DND-41 (cell line): ENCODE measurements at regions not wholly inside any gene's neighbourhood (a gene's known extent, or its start where the extent isn't known, plus 50 kb on each side); places are given as distances from the start of the nearest gene placed in this dataset.
A peak's percentile ranks its signal among the peaks of the same experiment; 100 is the strongest.

ENCODE experiments used
- ATAC-seq: fragments of 200-7000 bp; cut with Tn5 transposase; 3 replicates; pipeline ENCODE4 v1.9.1; 2021; ENCODE audit warnings: low read depth; ENCODE audit not compliant: insufficient read depth
- DNase-seq: peaks from one replicate; pipeline ENCODE4 v3.0.0-alpha.2; 2020
- H2AFZ ChIP-seq: 2 replicates; pipeline ENCODE4 v1.6.0; 2012; ENCODE audit warnings: low read depth, low read length
- H3K27ac ChIP-seq: 2 replicates; pipeline ENCODE4 v1.5.1; 2012; ENCODE audit warnings: low read length, inconsistent platforms
- H3K27me3 ChIP-seq: fragments of 200-600 bp; sonication (generic); 2 replicates; pipeline ENCODE4 v1.6.0; 2012; ENCODE audit warnings: low read length, mild to moderate bottlenecking, inconsistent platforms; ENCODE audit not compliant: insufficient read depth, poor library complexity
- H3K36me3 ChIP-seq: 2 replicates; pipeline ENCODE4 v1.5.1; 2012; ENCODE audit warnings: low read length, inconsistent platforms; ENCODE audit not compliant: insufficient read depth
- H3K4me1 ChIP-seq: 2 replicates; pipeline ENCODE4 v1.5.1; 2012; ENCODE audit warnings: mild to moderate bottlenecking, low read length; ENCODE audit not compliant: insufficient read depth
- H3K4me2 ChIP-seq: 2 replicates; pipeline ENCODE4 v1.6.0; 2012; ENCODE audit warnings: mild to moderate bottlenecking, moderate library complexity, low read length, inconsistent platforms; ENCODE audit not compliant: insufficient read depth
- H3K4me3 ChIP-seq, 2 experiments: fragments of 200-600 bp in 1 of 2; shearing (Covaris generic) in 1 of 2; 2 replicates each; pipeline ENCODE4 v1.5.1; 2012 to 2016; ENCODE audit warnings: inconsistent platforms in 2 of 2, low read length in 2 of 2, mild to moderate bottlenecking in 2 of 2, low read depth in 1 of 2, moderate library complexity in 1 of 2
- H3K79me2 ChIP-seq: 2 replicates; pipeline ENCODE4 v1.6.0; 2012; ENCODE audit warnings: low read length, inconsistent platforms; ENCODE audit not compliant: insufficient read depth
- H3K9ac ChIP-seq: 2 replicates; pipeline ENCODE4 v1.6.0; 2012; ENCODE audit warnings: low read depth, mild to moderate bottlenecking, inconsistent platforms, low read length, moderate library complexity
- H3K9me3 ChIP-seq: 2 replicates; pipeline ENCODE4 v1.5.1; 2012; ENCODE audit warnings: low read length, moderate library complexity, mild to moderate bottlenecking, inconsistent platforms; ENCODE audit not compliant: insufficient read depth, severe bottlenecking
- H4K20me1 ChIP-seq: 2 replicates; pipeline ENCODE4 v1.6.0; 2012; ENCODE audit warnings: low read length; ENCODE audit not compliant: insufficient read depth
- CTCF ChIP-seq: IDR thresholded peaks from 2 replicates; pipeline ENCODE4 v1.5.1; 2012; ENCODE audit warnings: borderline replicate concordance, low read length, moderate library complexity, mild to moderate bottlenecking; ENCODE audit not compliant: poor library complexity, severe bottlenecking; ENCODE audit errors: extremely low read depth
- EZH2 ChIP-seq: IDR thresholded peaks from 3 replicates; pipeline ENCODE4 v1.6.1; 2012; ENCODE audit warnings: borderline replicate concordance, low read depth, mild to moderate bottlenecking, moderate library complexity, low read length, inconsistent platforms; ENCODE audit not compliant: severe bottlenecking

- ATAC-seq = peak; percentile 52; the same call in 1 of the 3 replicates
- H3K9ac ChIP-seq = no peak overlapping the region
- peak; percentile 58 for TF ChIP-seq CTCF
- TF ChIP-seq EZH2 = no peak
These were observed 516.7 kb downstream of the NR4A2 start for GRCh38 chr2:155815851-155816250.

GRCh38 chr2:155815275-155815674 is 517.2 kb downstream of the NR4A2 start:
- Histone ChIP-seq H3K79me2 (no peaks in the 10 kb centered on the region), H3K4me3 (no peak overlapping the region), H3K4me2 (no peak overlapping the region), H3K27me3 (no peaks in the 10 kb centered on the region), H4K20me1 (no peaks in the 10 kb centered on the region), H3K27ac (no peak overlapping the region), H3K4me1 (no peaks in the 10 kb centered on the region), H3K36me3 (no peaks in the 10 kb centered on the region), H2AFZ (peak overlapping the region; percentile 16; the same call in 1 of the 2 replicates), H3K9me3 (peaks cover 4% of the 10 kb centered on the region), H3K9ac (no peak overlapping the region)
- DNase-seq (no peak), ATAC-seq (no peak)
- TF ChIP-seq EZH2 = no peak
- no peak for TF ChIP-seq CTCF

More at GRCh38 chr2:155815851-155816250, 516.7 kb downstream of the NR4A2 start:
- H3K4me1 ChIP-seq = no peaks in the 10 kb centered on the region
- no peaks in the 10 kb centered on the region for H3K27me3 ChIP-seq
- no peaks in the 10 kb centered on the region for H4K20me1 ChIP-seq
- no peak overlapping the region for H3K27ac ChIP-seq
- H3K36me3 ChIP-seq = no peaks in the 10 kb centered on the region
- no peak overlapping the region for H3K4me2 ChIP-seq
- peak; percentile 13 for DNase-seq
- H3K9me3 ChIP-seq = peaks cover 6% of the 10 kb centered on the region
- no peak overlapping the region for H2AFZ ChIP-seq
- H3K4me3 ChIP-seq = no peak overlapping the region
- no peaks in the 10 kb centered on the region for H3K79me2 ChIP-seq

DNA sequence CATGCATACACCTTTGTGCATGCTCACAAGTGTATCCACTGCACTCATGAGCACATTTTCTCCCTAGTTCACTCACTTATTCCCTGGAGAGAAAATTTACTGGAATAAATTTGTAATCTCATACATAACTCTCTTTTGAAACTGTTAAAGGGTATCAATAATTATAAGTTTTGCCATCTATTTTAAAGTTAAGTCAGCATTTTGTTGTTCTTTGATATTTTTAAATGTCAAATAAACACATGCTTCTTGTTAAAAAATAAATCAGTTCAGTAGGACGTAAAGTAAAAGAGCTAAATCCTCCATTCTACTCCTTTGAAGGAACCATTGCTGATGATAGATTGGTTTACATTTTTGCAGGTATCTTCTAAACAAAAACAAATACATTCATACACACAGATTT is 522.1 kb downstream of the NR4A2 start:
- no peaks in the 10 kb centered on the region for H3K36me3 ChIP-seq
- H3K79me2 ChIP-seq = no peaks in the 10 kb centered on the region
- no peak overlapping the region for H2AFZ ChIP-seq
- H4K20me1 ChIP-seq = no peaks in the 10 kb centered on the region
- H3K27ac ChIP-seq = no peak overlapping the region
- ATAC-seq = no peak
- DNase-seq = no peak
- H3K9ac ChIP-seq = no peak overlapping the region
- no peaks in the 10 kb centered on the region for H3K27me3 ChIP-seq
- TF ChIP-seq EZH2 (no peak), CTCF (no peak)
- H3K4me3 ChIP-seq = no peak overlapping the region
- no peaks in the 10 kb centered on the region for H3K4me1 ChIP-seq
- no peaks in the 10 kb centered on the region for H3K9me3 ChIP-seq
- H3K4me2 ChIP-seq = no peak overlapping the region

DNA sequence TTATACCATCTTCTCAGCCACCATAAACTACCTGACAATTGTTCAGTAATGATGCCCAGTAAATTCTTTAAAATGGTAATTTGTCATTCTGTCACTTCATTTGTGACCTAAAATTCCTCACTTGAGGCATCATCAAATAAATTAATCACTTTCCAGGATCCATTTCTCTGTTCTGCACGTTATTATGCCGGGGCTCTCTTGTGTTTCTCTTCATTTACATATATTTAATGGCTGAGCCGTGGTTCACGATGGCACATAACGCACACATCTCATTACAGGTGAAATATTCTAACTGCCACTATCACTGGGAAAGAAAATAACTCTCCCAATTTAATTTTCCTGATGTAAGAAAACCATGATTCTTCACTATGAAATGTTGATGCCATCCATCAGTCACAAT is 529.6 kb downstream of the NR4A2 start:
- Histone ChIP-seq H2AFZ (no peak overlapping the region), H3K4me2 (no peak overlapping the region), H3K27ac (no peak overlapping the region), H3K9me3 (no peaks in the 10 kb centered on the region), H3K79me2 (no peaks in the 10 kb centered on the region), H3K4me1 (no peaks in the 10 kb centered on the region), H3K36me3 (no peaks in the 10 kb centered on the region), H4K20me1 (no peaks in the 10 kb centered on the region), H3K9ac (no peak overlapping the region), H3K4me3 (no peak overlapping the region), H3K27me3 (no peaks in the 10 kb centered on the region)
- TF ChIP-seq EZH2 (no peak), CTCF (no peak)
- ATAC-seq (no peak), DNase-seq (no peak)
